CD4-positive, alpha-beta memory T cell (primary cell): ENCODE measurements at regions not wholly inside any gene's neighbourhood (a gene's known extent, or its start where the extent isn't known, plus 50 kb on each side); places are given as distances from the start of the nearest gene placed in this dataset.

Experiments
- CTCF ChIA-PET: fragments of 350-600 bp; sonication (Branson Sonifier 250); formaldehyde crosslinking; loops from one replicate; lab custom pipeline; 2021; ENCODE audit warnings: inconsistent platforms; ENCODE audit not compliant: partially characterized antibody; lab: Charles Lee
- POLR2A ChIA-PET: fragments of 350-600 bp; sonication (Branson Sonifier 250); formaldehyde crosslinking; loops from one replicate; lab custom pipeline; 2021; ENCODE audit not compliant: partially characterized antibody; lab: Charles Lee
- DNase-seq, 5 donors: peaks; one replicate each; pipeline versions ENCODE4 v3.0.0 to v3.0.0-alpha.2; 2020 to 2022; ENCODE audit warnings: mixed read lengths in 1 of 5
- H3K27ac ChIP-seq: one replicate; pipeline ENCODE4 v1.7.0; 2013; ENCODE audit warnings: low read depth, low read length
- H3K27me3 ChIP-seq: 2 replicates; pipeline ENCODE4 v1.7.0; 2013; ENCODE audit warnings: mild to moderate bottlenecking, low read length, moderate library complexity; ENCODE audit not compliant: insufficient read depth
- H3K36me3 ChIP-seq: 2 replicates; pipeline ENCODE4 v1.7.0; 2013; ENCODE audit warnings: mild to moderate bottlenecking, low read length, moderate library complexity; ENCODE audit not compliant: insufficient read depth
- H3K4me1 ChIP-seq: 2 replicates; pipeline ENCODE4 v1.7.0; 2013; ENCODE audit warnings: mild to moderate bottlenecking, low read length, moderate library complexity; ENCODE audit not compliant: insufficient read depth
- H3K4me3 ChIP-seq, 2 donors: one replicate each; pipeline ENCODE4 v1.7.0; 2013; ENCODE audit warnings: low read length in 2 of 2, mild to moderate bottlenecking in 1 of 2
- H3K9me3 ChIP-seq, 2 donors: one replicate each; pipeline ENCODE4 v1.7.0; 2013; ENCODE audit warnings: low read length in 2 of 2, control low read depth in 1 of 2; ENCODE audit not compliant: control insufficient read depth in 1 of 2
- H3K27ac Mint-ChIP-seq, 7 donors: one replicate each; pipeline ENCODE4 v1.8.0; 2020 to 2021; ENCODE audit warnings: mixed read lengths in 7 of 7, mild to moderate bottlenecking in 6 of 7, inconsistent platforms in 3 of 7, moderate library complexity in 3 of 7
- H3K27me3 Mint-ChIP-seq, 2 donors: one replicate each; pipeline ENCODE4 v1.8.0; 2020 to 2021; ENCODE audit warnings: mixed read lengths in 2 of 2
- H3K36me3 Mint-ChIP-seq, 2 donors: one replicate each; pipeline ENCODE4 v1.8.0; 2020 to 2021; ENCODE audit warnings: mixed read lengths in 2 of 2, inconsistent platforms in 1 of 2, mild to moderate bottlenecking in 1 of 2
- H3K4me1 Mint-ChIP-seq, 4 donors: one replicate each; pipeline ENCODE4 v1.8.0; 2020 to 2021; ENCODE audit warnings: mixed read lengths in 4 of 4, mild to moderate bottlenecking in 1 of 4
- H3K4me3 Mint-ChIP-seq, 8 donors: one replicate each; pipeline ENCODE4 v1.8.0; 2020 to 2021; ENCODE audit warnings: mixed read lengths in 8 of 8, mild to moderate bottlenecking in 7 of 8, moderate library complexity in 6 of 8, inconsistent platforms in 3 of 8
- H3K9me3 Mint-ChIP-seq, 8 donors: one replicate each; pipeline ENCODE4 v1.8.0; 2020 to 2021; ENCODE audit warnings: mixed read lengths in 8 of 8, mild to moderate bottlenecking in 5 of 8, inconsistent platforms in 3 of 8, moderate library complexity in 1 of 8
- intact Hi-C: fragments of 100-400 bp; cut with micrococcal nuclease; formaldehyde crosslinking; loops from one replicate; pipeline ENCODE4 v1.15.1; 2023

DNA sequence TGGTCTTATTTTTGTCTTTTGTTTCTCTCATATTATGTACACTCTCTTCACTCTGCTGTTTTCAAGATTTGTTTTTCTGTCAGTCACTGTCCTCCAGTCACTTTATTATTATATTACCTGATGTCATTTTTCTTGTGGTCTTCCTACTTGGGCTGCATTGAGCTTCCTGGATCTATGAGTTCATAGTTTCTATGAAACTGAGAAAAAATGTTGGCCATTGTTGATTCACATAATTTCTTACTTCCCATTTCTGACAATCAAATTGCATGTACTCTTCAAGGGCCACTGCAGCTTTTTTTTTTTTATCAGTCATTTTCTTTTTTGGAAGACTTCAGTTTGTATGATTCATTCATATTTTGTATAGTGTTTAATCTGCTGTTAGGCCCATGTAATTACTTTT is 1180.6 kb upstream of the GBE1 start:
- Mint-ChIP-seq H3K27ac (no peak overlapping the region), H3K4me3 (no peak overlapping the region), H3K36me3 (no peaks in the 10 kb centered on the region), H3K9me3 (peaks cover 6 to 21% (median 12%) of the 10 kb centered on the region in 8 donors), H3K4me1 (no peaks in the 10 kb centered on the region), H3K27me3 (no peaks in the 10 kb centered on the region)
- Histone ChIP-seq H3K4me1 (no peaks in the 10 kb centered on the region), H3K36me3 (no peaks in the 10 kb centered on the region), H3K27me3 (no peaks in the 10 kb centered on the region), H3K9me3 (no peaks in the 10 kb centered on the region), H3K27ac (no peak overlapping the region), H3K4me3 (no peak overlapping the region)
- POLR2A ChIA-PET = no interaction called here
- CTCF ChIA-PET = no interaction called here
- intact Hi-C loops = no loop called here
- no peak for DNase-seq

DNA sequence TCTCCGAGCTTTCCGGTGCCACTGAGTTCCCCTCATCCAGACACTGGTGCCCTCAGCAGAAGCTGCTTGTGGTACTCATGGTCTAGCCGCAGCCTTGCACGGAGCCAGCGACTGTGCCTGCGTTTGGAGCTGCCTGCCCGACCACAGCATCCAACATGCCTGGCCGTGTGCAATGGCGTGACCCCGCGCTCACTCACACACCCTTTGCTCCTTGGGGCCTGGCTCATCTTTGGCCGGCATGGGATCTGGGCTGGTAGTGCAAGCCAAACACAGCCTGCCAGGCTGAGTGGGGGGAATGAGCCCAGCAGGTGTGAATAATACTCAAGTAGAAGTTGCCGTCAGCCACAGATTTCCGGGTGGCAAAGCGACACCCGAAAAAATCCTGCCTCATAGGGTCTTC is 1178.7 kb upstream of the GBE1 start:
- Histone ChIP-seq H3K36me3 (no peaks in the 10 kb centered on the region), H3K27ac (no peak overlapping the region), H3K4me3 (no peak overlapping the region), H3K9me3 (no peaks in the 10 kb centered on the region), H3K27me3 (no peaks in the 10 kb centered on the region), H3K4me1 (no peaks in the 10 kb centered on the region)
- H3K4me3 Mint-ChIP-seq = no peak overlapping the region
- intact Hi-C loops = no loop called here
- no peaks in the 10 kb centered on the region for H3K36me3 Mint-ChIP-seq
- peaks cover 6 to 20% (median 11%) of the 10 kb centered on the region in 8 donors for H3K9me3 Mint-ChIP-seq
- ChIA-PET CTCF (interaction anchor here (0.7 kb wide), 1 partner anchor 13 kb away, joined by 3 read pairs; no protein-coding TSS in a partner anchor), POLR2A (no interaction called here)
- H3K4me1 Mint-ChIP-seq = no peaks in the 10 kb centered on the region
- H3K27ac Mint-ChIP-seq = no peak overlapping the region
- H3K27me3 Mint-ChIP-seq = no peaks in the 10 kb centered on the region
- no peak for DNase-seq

DNA sequence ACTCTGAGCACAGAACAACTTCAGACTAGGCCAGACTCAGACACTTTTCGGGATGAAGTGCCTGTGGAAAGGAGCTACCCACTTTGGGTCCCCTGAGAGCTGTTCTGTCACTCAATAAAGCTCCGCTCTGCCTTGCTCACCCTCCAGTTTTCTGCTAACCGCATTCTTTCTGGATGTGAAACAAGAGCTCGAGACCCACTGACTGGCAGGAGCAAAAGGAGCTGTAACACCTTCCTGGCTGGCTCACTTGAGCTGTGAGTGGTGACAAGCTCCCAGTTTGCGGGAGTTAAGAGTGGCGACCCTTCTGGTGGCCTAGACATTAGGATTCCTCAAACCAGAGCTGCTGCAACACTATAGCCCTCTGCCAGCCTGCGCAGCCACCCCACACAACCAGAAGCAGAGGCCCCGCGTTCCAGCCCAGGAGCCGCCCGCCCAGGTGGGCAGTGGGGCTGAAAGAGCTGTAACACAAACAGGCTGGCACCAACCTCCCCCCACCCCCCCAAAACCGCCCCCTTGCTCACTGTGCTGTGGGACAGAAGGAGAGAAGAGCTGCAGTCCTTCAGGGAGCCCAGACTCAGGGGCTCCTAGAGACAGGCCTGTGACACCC is 1178.1 kb upstream of the GBE1 start:
- Histone ChIP-seq H3K4me1 (no peaks in the 10 kb centered on the region), H3K27me3 (no peaks in the 10 kb centered on the region), H3K4me3 (no peak overlapping the region), H3K36me3 (no peaks in the 10 kb centered on the region), H3K27ac (no peak overlapping the region), H3K9me3 (no peaks in the 10 kb centered on the region)
- CTCF ChIA-PET = interaction anchor here (0.7 kb wide), 1 partner anchor 14 kb away, joined by 3 read pairs; no protein-coding TSS in a partner anchor
- intact Hi-C loops = no loop called here
- H3K9me3 Mint-ChIP-seq = peaks cover 3 to 16% (median 8%) of the 10 kb centered on the region in 8 donors
- POLR2A ChIA-PET = no interaction called here
- no peaks in the 10 kb centered on the region for H3K27me3 Mint-ChIP-seq
- H3K4me3 Mint-ChIP-seq = no peak overlapping the region
- H3K27ac Mint-ChIP-seq = no peak overlapping the region
- no peak for DNase-seq
- no peaks in the 10 kb centered on the region for H3K4me1 Mint-ChIP-seq
- H3K36me3 Mint-ChIP-seq = no peaks in the 10 kb centered on the region

DNA sequence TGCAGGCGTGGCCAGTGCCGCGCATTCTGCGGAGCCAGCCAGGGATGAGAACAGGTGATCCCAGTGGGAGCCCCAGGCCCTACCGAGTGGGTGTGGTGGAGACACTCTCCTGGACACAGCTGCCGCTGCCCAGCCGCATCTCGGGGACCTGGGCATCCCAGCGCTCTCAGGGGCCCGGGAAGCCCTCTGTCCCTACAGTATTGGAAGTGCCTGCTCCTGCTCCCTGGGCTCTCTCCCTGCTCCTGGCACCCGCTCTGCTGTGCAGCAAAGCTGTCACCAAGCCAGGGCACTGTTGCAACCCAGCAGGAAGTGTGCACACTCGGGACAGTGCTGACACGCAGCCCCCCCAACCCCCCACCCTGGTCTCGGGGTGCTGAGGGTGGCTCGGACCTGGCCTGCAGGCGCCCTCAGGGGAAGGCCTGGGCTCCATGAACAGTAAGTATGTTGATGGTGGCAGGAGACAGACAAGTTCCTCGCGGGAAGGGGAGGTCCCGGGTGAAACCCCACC is 1177.4 kb upstream of the GBE1 start:
- CTCF ChIA-PET = no interaction called here
- Mint-ChIP-seq H3K4me3 (no peak overlapping the region), H3K27ac (no peak overlapping the region), H3K36me3 (no peaks in the 10 kb centered on the region), H3K4me1 (no peaks in the 10 kb centered on the region), H3K27me3 (no peaks in the 10 kb centered on the region), H3K9me3 (peaks cover 0 to 10% (median 2%) of the 10 kb centered on the region in 8 donors)
- no peak for DNase-seq
- Histone ChIP-seq H3K4me1 (no peaks in the 10 kb centered on the region), H3K27ac (no peak overlapping the region), H3K9me3 (no peaks in the 10 kb centered on the region), H3K36me3 (no peaks in the 10 kb centered on the region), H3K27me3 (no peaks in the 10 kb centered on the region), H3K4me3 (no peak overlapping the region)
- intact Hi-C loops = no loop called here
- POLR2A ChIA-PET = no interaction called here

DNA sequence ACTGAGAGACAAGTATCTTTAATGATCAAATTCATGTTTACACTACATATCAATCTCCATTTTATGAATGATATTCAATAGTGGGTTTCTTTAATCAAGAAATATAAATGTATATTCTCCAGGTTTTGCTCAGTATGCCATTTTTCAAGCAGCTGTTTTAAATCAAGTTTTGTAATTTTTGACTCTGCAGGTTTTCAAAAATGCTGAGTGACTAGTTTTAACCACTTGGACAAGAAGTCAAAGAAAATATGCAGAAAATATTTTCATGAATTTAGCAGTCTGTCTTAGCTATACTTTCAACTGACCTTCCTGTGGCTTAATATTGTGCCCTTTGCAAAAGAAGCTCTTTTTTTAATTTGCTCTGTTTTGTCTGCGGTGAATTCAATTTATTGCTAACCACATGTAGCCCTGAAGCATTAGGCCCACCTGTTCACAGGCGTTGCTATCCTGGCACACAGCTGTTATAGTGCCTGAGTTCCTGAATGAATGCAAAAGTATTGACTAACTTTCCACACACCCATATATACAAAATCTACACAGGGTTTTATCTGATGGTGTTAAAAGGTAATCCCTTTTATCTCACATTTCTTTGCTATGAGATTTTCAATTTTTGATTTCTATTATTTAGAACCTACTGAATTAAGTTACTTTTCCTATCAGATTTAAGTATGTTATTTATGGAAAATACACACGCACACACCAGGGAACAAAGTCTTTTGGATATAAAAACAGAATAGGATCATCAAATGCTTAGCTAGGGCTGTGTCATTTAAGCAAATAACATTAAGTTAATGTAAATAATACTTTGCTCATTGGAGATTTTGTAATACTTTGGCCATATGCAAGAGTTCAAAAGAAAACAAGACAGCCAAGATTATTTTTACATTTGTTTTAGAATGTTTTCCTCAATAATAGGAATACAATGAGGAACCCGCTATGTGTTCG is 1166.1 kb upstream of the GBE1 start:
- Histone ChIP-seq H3K4me1 (no peaks in the 10 kb centered on the region), H3K9me3 (no peaks in the 10 kb centered on the region), H3K36me3 (no peaks in the 10 kb centered on the region), H3K27me3 (no peaks in the 10 kb centered on the region), H3K4me3 (no peak overlapping the region), H3K27ac (no peak overlapping the region)
- no peaks in the 10 kb centered on the region for H3K4me1 Mint-ChIP-seq
- DNase-seq = no peak
- ChIA-PET CTCF (no interaction called here), POLR2A (no interaction called here)
- H3K27me3 Mint-ChIP-seq = no peaks in the 10 kb centered on the region
- H3K36me3 Mint-ChIP-seq = no peaks in the 10 kb centered on the region
- H3K9me3 Mint-ChIP-seq = peaks cover 0 to 4% (median 1%) of the 10 kb centered on the region in 8 donors
- intact Hi-C loops = no loop called here
- no peak overlapping the region for H3K27ac Mint-ChIP-seq
- H3K4me3 Mint-ChIP-seq = no peak overlapping the region

DNA sequence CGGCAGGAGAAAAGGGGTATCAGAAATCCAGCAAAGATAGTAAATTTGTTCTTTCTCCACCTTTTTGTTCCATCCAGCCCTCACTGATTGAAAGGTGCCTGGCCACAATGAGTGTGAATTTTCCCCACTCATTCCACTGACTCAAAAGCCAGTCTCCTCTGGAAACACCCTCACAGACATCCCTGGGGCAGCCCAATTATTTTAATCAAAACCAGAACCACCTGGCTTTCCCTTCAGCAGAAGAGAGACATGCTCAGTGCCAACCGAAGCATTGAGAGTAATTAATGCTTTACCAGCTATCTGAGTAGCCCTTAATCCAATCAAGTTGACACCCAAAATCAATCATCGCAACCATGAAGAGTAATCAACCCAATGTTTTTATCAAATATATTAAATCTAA is 1129.6 kb upstream of the GBE1 start:
- H3K36me3 Mint-ChIP-seq = no peaks in the 10 kb centered on the region
- DNase-seq = no peak
- H3K27ac ChIP-seq = no peak overlapping the region
- no peaks in the 10 kb centered on the region for H3K36me3 ChIP-seq
- CTCF ChIA-PET = no interaction called here
- no peaks in the 10 kb centered on the region for H3K27me3 ChIP-seq
- H3K27ac Mint-ChIP-seq = no peak overlapping the region
- no peaks in the 10 kb centered on the region for H3K9me3 ChIP-seq
- H3K27me3 Mint-ChIP-seq = no peaks in the 10 kb centered on the region
- POLR2A ChIA-PET = no interaction called here
- intact Hi-C loops = no loop called here
- H3K4me3 Mint-ChIP-seq = no peak overlapping the region
- H3K4me1 ChIP-seq = no peaks in the 10 kb centered on the region
- no peak overlapping the region for H3K4me3 ChIP-seq
- H3K4me1 Mint-ChIP-seq = no peaks in the 10 kb centered on the region
- peaks cover 0 to 17% (median 7%) of the 10 kb centered on the region in 8 donors for H3K9me3 Mint-ChIP-seq

DNA sequence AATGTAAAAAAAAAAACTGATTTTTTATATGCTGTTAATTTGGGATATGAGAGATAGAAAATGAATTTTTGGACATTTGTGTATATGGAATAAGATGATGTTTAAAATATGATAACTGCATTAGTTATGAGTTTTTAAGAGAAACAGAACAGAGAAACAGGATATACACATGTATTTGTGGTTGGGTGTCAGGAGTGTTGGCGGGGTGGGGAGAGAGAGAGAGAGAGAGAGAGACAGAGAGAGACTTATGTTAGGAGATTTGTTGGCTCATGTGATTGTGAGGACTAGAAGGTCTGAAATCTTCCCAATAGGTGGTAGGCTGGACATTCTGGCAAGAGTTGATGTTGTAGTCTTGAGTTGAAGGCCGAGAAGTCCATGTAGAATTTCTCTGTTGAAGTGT is 1121.6 kb upstream of the GBE1 start:
- H3K27ac Mint-ChIP-seq = no peak overlapping the region
- no peaks in the 10 kb centered on the region for H3K4me1 Mint-ChIP-seq
- intact Hi-C loops = no loop called here
- CTCF ChIA-PET = no interaction called here
- Histone ChIP-seq H3K27me3 (no peaks in the 10 kb centered on the region), H3K9me3 (no peaks in the 10 kb centered on the region), H3K27ac (no peak overlapping the region), H3K4me1 (no peaks in the 10 kb centered on the region), H3K36me3 (no peaks in the 10 kb centered on the region), H3K4me3 (no peak overlapping the region)
- DNase-seq = no peak
- H3K4me3 Mint-ChIP-seq = no peak overlapping the region
- H3K27me3 Mint-ChIP-seq = no peaks in the 10 kb centered on the region
- POLR2A ChIA-PET = no interaction called here
- H3K36me3 Mint-ChIP-seq = no peaks in the 10 kb centered on the region
- H3K9me3 Mint-ChIP-seq = peaks cover 4 to 24% (median 8%) of the 10 kb centered on the region in 8 donors
